Peyer's patch (tissue), 4 donors: ENCODE measurements at regions not wholly inside any gene's neighbourhood (a gene's known extent, or its start where the extent isn't known, plus 50 kb on each side); places are given as distances from the start of the nearest gene placed in this dataset.

Experiments
- CTCF ChIP-seq, 6 experiments: fragments of 450-650 bp in 4 of 6; fragments of 200-600 bp in 2 of 6; sonication (generic) in 1 of 6; IDR thresholded peaks; one replicate each; pipeline ENCODE4 v1.5.1; 2017 to 2019; ENCODE audit warnings: antibody characterized with exemption in 6 of 6, mild to moderate bottlenecking in 3 of 6, moderate library complexity in 1 of 6
- POLR2A ChIP-seq, 2 donors: fragments of 450-650 bp; IDR thresholded peaks; one replicate each; pipeline ENCODE4 v1.5.1; 2017; ENCODE audit warnings: antibody characterized with exemption in 2 of 2, mild to moderate bottlenecking in 2 of 2, moderate library complexity in 2 of 2

- no peak for TF ChIP-seq POLR2A (IDR thresholded peaks at IDR 0.05)
- no peak for TF ChIP-seq CTCF (IDR thresholded peaks at IDR 0.05)
Observed at GRCh38 chr13:107529035-107529434, 686.3 kb downstream of the LIG4 start.
